Trophoblast cell (in vitro differentiated cells and primary cell): ENCODE measurements at regions not wholly inside any gene's neighbourhood (a gene's known extent, or its start where the extent isn't known, plus 50 kb on each side); places are given as distances from the start of the nearest gene placed in this dataset.

Source experiments
- DNase-seq, 2 donors: peaks; one replicate each; pipeline ENCODE4 v3.0.0-alpha.2; 2016
- H2AFZ ChIP-seq: 2 replicates; pipeline ENCODE4 v1.6.1; 2013; ENCODE audit warnings: low read length, moderate library complexity, mild to moderate bottlenecking; ENCODE audit not compliant: insufficient read depth, poor library complexity
- H2AK5ac ChIP-seq: 2 replicates; pipeline ENCODE4 v1.6.1; 2013; ENCODE audit warnings: mild to moderate bottlenecking, low read length
- H2BK120ac ChIP-seq: 2 replicates; pipeline ENCODE4 v1.6.1; 2013; ENCODE audit warnings: low read length, mild to moderate bottlenecking, moderate library complexity; ENCODE audit not compliant: insufficient read depth, poor library complexity
- H2BK12ac ChIP-seq: 2 replicates; pipeline ENCODE4 v1.6.1; 2013; ENCODE audit warnings: mild to moderate bottlenecking, low read length, moderate library complexity
- H2BK5ac ChIP-seq: 2 replicates; pipeline ENCODE4 v1.6.1; 2013; ENCODE audit warnings: low read length, low read depth, moderate library complexity, mild to moderate bottlenecking; ENCODE audit not compliant: poor library complexity
- H3K14ac ChIP-seq: 2 replicates; pipeline ENCODE4 v1.6.1; 2013; ENCODE audit warnings: mild to moderate bottlenecking, low read length
- H3K18ac ChIP-seq: 2 replicates; pipeline ENCODE4 v1.6.1; 2013; ENCODE audit warnings: mild to moderate bottlenecking, low read length
- H3K23ac ChIP-seq: 2 replicates; pipeline ENCODE4 v1.6.1; 2013; ENCODE audit warnings: low read length
- H3K27ac ChIP-seq: 2 replicates; pipeline ENCODE4 v1.5.1; 2013; ENCODE audit warnings: low read depth, mild to moderate bottlenecking, inconsistent platforms, low read length, moderate library complexity
- H3K27me3 ChIP-seq: 2 replicates; pipeline ENCODE4 v1.6.1; 2013; ENCODE audit warnings: inconsistent platforms, mild to moderate bottlenecking, low read length, moderate library complexity; ENCODE audit not compliant: insufficient read depth
- H3K36me3 ChIP-seq, 2 experiments: 1 replicate in 1 of 2; 2 replicates in 1 of 2; pipeline ENCODE4 v1.6.1; 2013; ENCODE audit warnings: low read length in 2 of 2, mild to moderate bottlenecking in 2 of 2, moderate library complexity in 1 of 2; ENCODE audit not compliant: insufficient read depth in 2 of 2, control insufficient read depth in 1 of 2
- H3K4ac ChIP-seq: 2 replicates; pipeline ENCODE4 v1.6.1; 2013; ENCODE audit warnings: low read depth, mild to moderate bottlenecking, low read length, moderate library complexity
- H3K4me1 ChIP-seq, 2 experiments: 1 replicate in 1 of 2; 2 replicates in 1 of 2; pipeline ENCODE4 v1.6.1; 2013; ENCODE audit warnings: low read length in 2 of 2, mild to moderate bottlenecking in 2 of 2, moderate library complexity in 1 of 2; ENCODE audit not compliant: insufficient read depth in 2 of 2, control insufficient read depth in 1 of 2
- H3K4me2 ChIP-seq: 2 replicates; pipeline ENCODE4 v1.6.1; 2013; ENCODE audit warnings: inconsistent platforms, mild to moderate bottlenecking, low read length, moderate library complexity
- H3K4me3 ChIP-seq: 2 replicates; pipeline ENCODE4 v1.5.1; 2013; ENCODE audit warnings: mild to moderate bottlenecking, low read depth, low read length, inconsistent platforms
- H3K79me1 ChIP-seq: one replicate; pipeline ENCODE4 v1.6.1; 2013; ENCODE audit warnings: low read length
- H3K79me2 ChIP-seq: 2 replicates; pipeline ENCODE4 v1.6.1; 2013; ENCODE audit warnings: low read length, mild to moderate bottlenecking; ENCODE audit not compliant: control insufficient read depth, insufficient read depth, poor library complexity
- H3K9ac ChIP-seq: 2 replicates; pipeline ENCODE4 v1.6.1; 2013; ENCODE audit warnings: mild to moderate bottlenecking, low read length
- H3K9me3 ChIP-seq: 2 replicates; pipeline ENCODE4 v1.6.1; 2013; ENCODE audit warnings: low read depth, mild to moderate bottlenecking, control low read depth, inconsistent platforms, low read length; ENCODE audit not compliant: insufficient read depth
- H4K12ac ChIP-seq: 2 replicates; pipeline ENCODE4 v1.6.1; 2013; ENCODE audit warnings: low read depth, mild to moderate bottlenecking, low read length, moderate library complexity
- H4K8ac ChIP-seq: 2 replicates; pipeline ENCODE4 v1.6.1; 2013; ENCODE audit warnings: low read depth, mild to moderate bottlenecking, low read length, moderate library complexity
- H4K91ac ChIP-seq: one replicate; pipeline ENCODE4 v1.6.1; 2013; ENCODE audit warnings: low read depth, mild to moderate bottlenecking, low read length, moderate library complexity
- WGBS: extraction: QIAGEN DNeasy Blood & Tissue Kit; methylation state at CpG from one replicate; pipeline ENCODE4 v1.1.7; 2013; ENCODE audit warnings: missing lambda C conversion rate; ENCODE audit not compliant: insufficient read length, insufficient coverage; ENCODE audit errors: extremely low coverage; 5-methylcytosine and 5-hydroxymethylcytosine counted together

DNA sequence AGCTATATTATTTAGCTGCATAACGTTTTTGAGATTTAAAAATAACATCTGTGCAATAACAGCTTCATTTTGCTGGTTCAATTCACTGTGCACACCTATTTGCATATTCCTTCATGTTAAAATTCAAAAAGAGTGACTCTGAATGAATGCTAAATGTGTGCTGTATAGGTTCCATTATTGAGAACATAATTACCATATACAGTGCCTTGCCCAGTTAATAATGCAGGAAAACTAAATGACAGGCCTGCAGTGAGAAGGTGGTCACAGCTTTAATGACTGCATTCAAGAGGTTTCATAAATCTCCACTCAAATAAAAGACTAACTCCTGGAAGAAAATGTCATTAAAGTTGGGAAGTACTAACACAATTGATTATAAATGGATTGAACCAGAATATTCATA lies 1183.2 kb upstream of the ADGRL3 start:
- Histone ChIP-seq H3K9me3 (no peaks in the 10 kb centered on the region), H3K27me3 (no peaks in the 10 kb centered on the region), H3K4me3 (no peak overlapping the region), H3K36me3 (no peaks in the 10 kb centered on the region), H3K4ac (no peak overlapping the region), H2AFZ (no peak overlapping the region), H4K8ac (no peak overlapping the region), H2BK120ac (no peak overlapping the region), H4K91ac (no peak overlapping the region), H3K18ac (no peak overlapping the region), H3K14ac (no peak overlapping the region), H3K27ac (no peak overlapping the region), H3K79me2 (no peaks in the 10 kb centered on the region), H2BK5ac (no peak overlapping the region), H3K4me2 (no peak overlapping the region), H3K4me1 (peaks cover 3 to 6% of the 10 kb centered on the region in 2 experiments), H3K79me1 (no peaks in the 10 kb centered on the region), H4K12ac (no peak overlapping the region), H3K9ac (no peak overlapping the region), H3K23ac (no peak overlapping the region), H2AK5ac (no peak overlapping the region), H2BK12ac (no peak overlapping the region)
- whole genome bisulfite sequencing = no CpG with 5 or more reads among the region's 1 CpG
- DNase-seq = no peak

DNA sequence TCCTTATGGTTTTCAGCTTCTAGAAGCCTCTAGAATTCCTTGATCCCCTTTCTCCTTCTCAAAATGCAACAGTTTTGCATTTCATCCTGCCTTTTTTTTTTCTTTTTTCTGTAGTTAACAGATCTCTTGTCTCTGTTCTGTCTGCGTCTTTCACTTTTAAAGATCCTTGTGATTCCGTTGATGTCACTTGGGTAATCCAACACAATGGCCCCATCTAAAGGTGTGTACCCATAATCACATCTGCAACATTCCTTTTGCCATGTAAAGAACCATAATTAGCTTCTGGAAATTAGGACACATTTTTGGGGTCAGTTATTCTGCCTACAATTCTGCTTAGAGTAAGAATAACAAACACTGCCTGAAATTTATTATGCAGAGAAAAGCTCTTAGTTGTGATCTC lies 1180.9 kb upstream of the ADGRL3 start:
- H3K4me2 ChIP-seq = no peak overlapping the region
- no peak overlapping the region for H4K91ac ChIP-seq
- no peak overlapping the region for H3K14ac ChIP-seq
- no peak overlapping the region for H3K4me3 ChIP-seq
- no peak overlapping the region for H2AK5ac ChIP-seq
- peaks cover 3 to 6% of the 10 kb centered on the region in 2 experiments for H3K4me1 ChIP-seq
- H2BK120ac ChIP-seq = no peak overlapping the region
- no peak overlapping the region for H3K18ac ChIP-seq
- no peak overlapping the region for H2BK12ac ChIP-seq
- no peak overlapping the region for H3K9ac ChIP-seq
- no peak overlapping the region for H3K27ac ChIP-seq
- no peak overlapping the region for H3K23ac ChIP-seq
- no peaks in the 10 kb centered on the region for H3K79me2 ChIP-seq
- no peak overlapping the region for H2AFZ ChIP-seq
- no peak overlapping the region for H4K8ac ChIP-seq
- H3K36me3 ChIP-seq = no peaks in the 10 kb centered on the region
- DNase-seq = no peak
- WGBS = no CpG with 5 or more reads among the region's 2 CpGs
- H3K9me3 ChIP-seq = no peaks in the 10 kb centered on the region
- no peaks in the 10 kb centered on the region for H3K27me3 ChIP-seq
- no peak overlapping the region for H4K12ac ChIP-seq
- no peaks in the 10 kb centered on the region for H3K79me1 ChIP-seq
- no peak overlapping the region for H3K4ac ChIP-seq
- H2BK5ac ChIP-seq = no peak overlapping the region

DNA sequence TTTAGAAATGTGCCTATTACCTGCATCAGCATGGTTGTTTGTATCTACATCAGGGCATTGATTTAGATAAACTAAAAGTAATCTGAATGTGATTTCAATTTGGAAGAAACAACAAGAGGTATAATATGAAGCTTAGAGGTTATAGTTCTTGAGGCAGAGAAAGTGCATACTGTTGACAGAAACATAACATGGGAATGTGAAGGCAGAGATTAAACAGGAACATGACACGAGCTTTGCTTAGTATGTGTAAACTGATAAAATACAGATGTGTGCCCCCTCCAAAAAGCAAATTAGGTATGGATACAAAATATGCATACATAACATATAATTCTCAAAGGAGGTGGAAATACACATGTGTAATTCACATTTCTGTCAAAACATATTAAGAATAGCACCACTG lies 1180.2 kb upstream of the ADGRL3 start:
- no peak overlapping the region for H2BK5ac ChIP-seq
- H2AFZ ChIP-seq = no peak overlapping the region
- no peak overlapping the region for H4K8ac ChIP-seq

DNA sequence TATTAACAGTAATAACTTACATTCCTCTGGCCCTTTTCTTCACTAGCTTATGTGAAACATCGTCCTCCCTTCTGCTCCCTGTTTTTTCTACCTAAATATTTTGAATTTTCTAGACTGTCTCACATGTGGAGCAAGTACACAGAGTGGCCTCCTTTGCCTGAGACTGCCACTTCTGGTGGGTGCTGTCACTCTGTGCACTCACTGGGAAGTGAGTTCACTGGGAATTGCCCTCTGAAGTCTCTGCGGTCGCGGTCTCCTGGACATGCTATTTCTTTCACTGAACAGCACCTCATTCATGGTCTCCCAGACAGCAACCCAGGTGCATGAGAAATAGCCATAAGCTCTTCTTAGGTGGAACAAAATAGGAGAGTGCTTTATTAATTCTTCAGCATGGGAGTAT lies 1179.7 kb upstream of the ADGRL3 start:
- no peak overlapping the region for H2AK5ac ChIP-seq
- no peak overlapping the region for H3K18ac ChIP-seq
- no peak overlapping the region for H4K91ac ChIP-seq
- H3K27me3 ChIP-seq = no peaks in the 10 kb centered on the region
- H3K4me1 ChIP-seq = peaks cover 3 to 6% of the 10 kb centered on the region in 2 experiments
- H3K9me3 ChIP-seq = no peaks in the 10 kb centered on the region
- H2AFZ ChIP-seq = no peak overlapping the region
- no peak overlapping the region for H3K4ac ChIP-seq
- H3K14ac ChIP-seq = no peak overlapping the region
- no peak overlapping the region for H3K9ac ChIP-seq
- H3K36me3 ChIP-seq = no peaks in the 10 kb centered on the region
- no peak overlapping the region for H4K12ac ChIP-seq
- no peak overlapping the region for H3K27ac ChIP-seq
- no peak overlapping the region for H4K8ac ChIP-seq
- no peaks in the 10 kb centered on the region for H3K79me1 ChIP-seq
- no peak overlapping the region for H2BK5ac ChIP-seq
- DNase-seq = no peak
- no peak overlapping the region for H3K4me2 ChIP-seq
- H3K79me2 ChIP-seq = no peaks in the 10 kb centered on the region
- H2BK12ac ChIP-seq = no peak overlapping the region
- WGBS = no CpG with 5 or more reads among the region's 4 CpGs
- H3K4me3 ChIP-seq = no peak overlapping the region
- no peak overlapping the region for H2BK120ac ChIP-seq
- H3K23ac ChIP-seq = no peak overlapping the region

More for the DNA sequence above, 1180.2 kb upstream of the ADGRL3 start:
- Histone ChIP-seq H3K36me3 (no peaks in the 10 kb centered on the region), H3K4me3 (no peak overlapping the region), H3K18ac (no peak overlapping the region), H4K91ac (no peak overlapping the region), H2BK120ac (no peak overlapping the region), H2AK5ac (no peak overlapping the region), H3K9me3 (no peaks in the 10 kb centered on the region), H3K27me3 (no peaks in the 10 kb centered on the region), H3K4me2 (no peak overlapping the region), H3K79me2 (no peaks in the 10 kb centered on the region), H3K27ac (no peak overlapping the region), H4K12ac (no peak overlapping the region), H3K4ac (no peak overlapping the region), H3K9ac (no peak overlapping the region), H3K4me1 (peaks cover 3 to 6% of the 10 kb centered on the region in 2 experiments), H3K79me1 (no peaks in the 10 kb centered on the region), H2BK12ac (no peak overlapping the region), H3K14ac (no peak overlapping the region), H3K23ac (no peak overlapping the region)
- no CpG with 5 or more reads among the region's 1 CpG for WGBS
- no peak for DNase-seq
